SKM-1 treated with dmso at 0.1 percent for 144 hours (cell line): ENCODE measurements at regions not wholly inside any gene's neighbourhood (a gene's known extent, or its start where the extent isn't known, plus 50 kb on each side); places are given as distances from the start of the nearest gene placed in this dataset.

Experiments used
- DNase-seq: peaks from one replicate; lab custom pipeline; 2025; ENCODE audit not compliant: unreplicated experiment; lab: John Stamatoyannopoulos, UW

DNA sequence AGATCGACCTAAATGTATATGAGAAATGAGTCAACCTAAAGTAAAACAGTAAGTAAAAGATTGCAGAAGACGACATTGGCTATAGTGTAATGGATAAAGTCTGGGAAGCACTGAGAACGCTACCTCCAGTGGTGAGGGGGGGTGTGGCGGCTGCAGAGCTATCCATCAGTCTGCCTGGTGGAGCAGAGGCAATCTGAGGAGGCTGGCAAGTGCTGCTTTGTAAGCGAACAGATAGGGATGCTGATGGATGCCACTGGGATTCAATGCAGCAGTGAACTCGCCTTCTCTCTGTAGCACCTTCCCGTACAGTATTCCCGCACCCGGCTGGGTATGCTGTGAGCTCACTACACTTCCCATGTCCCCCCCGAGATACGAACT, 261.5 kb downstream of the NSG2 start:
- no peak for DNase-seq

DNA sequence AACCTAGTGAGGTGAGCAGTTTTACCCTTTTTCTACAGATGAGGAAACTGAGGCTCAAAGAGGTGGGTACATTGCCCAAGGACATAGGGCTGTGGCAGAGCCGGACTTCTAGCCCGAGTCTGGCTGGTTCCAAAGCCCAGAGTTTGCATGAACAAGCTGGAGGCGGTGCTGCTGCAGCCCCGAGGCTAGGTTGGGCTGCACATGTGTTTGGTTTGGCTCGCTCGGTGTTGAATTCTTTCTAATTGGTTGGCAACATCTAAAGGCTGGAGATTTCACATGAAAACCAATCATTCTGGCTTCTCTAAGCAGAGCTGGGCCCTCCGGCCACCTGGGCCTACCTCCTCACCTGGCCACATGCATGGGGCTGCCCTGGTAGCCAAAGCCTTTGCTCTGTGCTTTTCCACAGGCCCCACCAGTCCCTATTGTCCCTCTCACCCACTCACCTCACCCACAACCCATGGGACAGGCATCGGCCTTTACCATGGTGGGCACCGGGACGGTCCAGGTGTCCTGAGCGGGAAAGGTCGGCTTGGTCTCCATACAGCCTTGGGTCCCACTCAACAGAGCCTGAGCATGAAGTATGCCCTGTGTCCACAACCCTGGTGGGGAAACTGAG, 262.3 kb downstream of the NSG2 start:
- DNase-seq: no peak

- no peak for DNase-seq
Measured at GRCh38 chr5:174309131-174309795, 263.8 kb downstream of the NSG2 start.

DNA sequence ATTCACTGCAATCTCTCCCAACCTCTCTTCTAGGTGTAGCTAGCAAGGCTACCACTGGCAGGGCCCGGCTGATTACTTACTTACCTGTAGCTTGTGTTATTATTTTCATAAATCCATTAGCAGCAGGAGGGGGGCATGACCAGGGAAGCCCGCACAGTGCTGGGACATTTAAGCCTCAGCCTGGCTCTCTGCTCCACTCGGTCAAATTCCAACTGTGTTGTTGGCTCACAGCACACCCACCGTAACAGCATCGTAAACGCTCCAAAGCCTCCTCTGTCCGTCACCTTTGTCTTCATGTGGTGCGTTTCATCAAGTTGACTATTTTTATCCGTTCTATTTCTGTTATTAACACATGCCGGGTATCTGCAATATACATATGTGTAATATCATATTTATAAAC, 264.7 kb downstream of the NSG2 start:
- DNase-seq: no peak

- no peak for DNase-seq
Measured at GRCh38 chr5:174310706-174311105, 265.2 kb downstream of the NSG2 start.

GRCh38 chr5:174311121-174311520, 265.6 kb downstream of the NSG2 start:
- DNase-seq: no peak

DNA sequence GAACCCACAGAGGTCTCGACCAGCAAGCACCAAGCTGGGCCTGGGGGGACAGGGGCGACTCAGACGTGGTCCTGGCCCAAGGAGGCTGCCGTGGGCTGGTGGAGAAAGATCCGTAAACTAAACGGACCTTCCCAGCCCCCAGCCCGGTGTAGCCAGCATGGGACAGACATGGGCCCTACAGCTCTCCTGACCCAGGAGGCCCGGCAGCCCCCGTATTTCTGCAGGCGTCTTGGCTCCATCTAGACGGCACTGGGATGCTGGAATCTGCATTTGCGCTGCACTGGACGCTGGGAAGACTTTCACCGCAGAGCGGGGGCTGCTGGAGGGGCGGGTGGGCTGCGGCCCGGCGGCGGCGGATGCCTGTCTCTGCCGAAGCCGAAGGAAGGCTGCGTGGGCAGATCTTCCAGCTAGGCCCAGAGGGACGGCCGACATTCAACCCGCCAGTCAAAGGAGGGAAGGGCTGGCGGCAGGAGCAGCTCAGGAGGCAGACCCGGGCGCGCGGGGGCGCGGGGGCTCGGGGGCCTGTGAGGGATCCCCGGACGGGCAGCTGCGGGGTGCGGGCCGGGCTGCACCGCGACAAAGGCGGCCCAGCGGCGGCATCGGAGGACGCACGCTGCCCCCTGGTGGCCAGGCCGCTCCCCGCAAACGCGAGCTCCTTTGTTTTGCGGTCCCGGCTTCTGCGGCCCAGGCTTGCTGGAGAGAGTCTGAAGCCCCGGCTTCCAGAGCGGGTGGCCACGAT, 266.2 kb downstream of the NSG2 start:
- peak; percentile 25 for DNase-seq

GRCh38 chr5:174312270-174312617, 266.7 kb downstream of the NSG2 start:
- DNase-seq: no peak

GRCh38 chr5:174312641-174313040, 267.1 kb downstream of the NSG2 start:
- no peak for DNase-seq

DNA sequence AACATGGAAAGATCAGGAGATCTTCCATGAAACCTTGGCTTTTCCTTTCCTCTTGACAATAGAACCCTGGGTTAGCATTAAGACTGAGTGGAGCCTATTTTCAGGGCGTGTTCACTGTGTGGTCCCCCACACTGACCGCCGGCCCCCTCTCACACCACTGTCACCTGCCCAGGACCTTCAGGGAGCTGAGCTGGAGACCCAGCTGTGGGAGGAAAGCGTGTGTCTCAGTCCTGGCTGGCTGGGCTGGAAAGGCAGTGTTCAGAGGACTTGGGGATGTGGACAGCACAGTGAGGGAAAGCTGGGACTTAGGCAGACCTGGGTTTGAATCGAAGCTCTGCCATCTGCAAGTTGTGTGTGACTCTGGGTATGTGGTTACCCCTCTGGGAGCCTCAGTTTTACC, 268.1 kb downstream of the NSG2 start:
- no peak for DNase-seq

GRCh38 chr5:174314261-174314660, 268.8 kb downstream of the NSG2 start:
- DNase-seq: no peak

- no peak for DNase-seq
Measured at GRCh38 chr5:174315471-174315870, 270.0 kb downstream of the NSG2 start.

GRCh38 chr5:174315871-174316270, 270.4 kb downstream of the NSG2 start:
- DNase-seq: no peak

- no peak for DNase-seq
Measured at GRCh38 chr5:174316326-174316725, 270.8 kb downstream of the NSG2 start.

DNA sequence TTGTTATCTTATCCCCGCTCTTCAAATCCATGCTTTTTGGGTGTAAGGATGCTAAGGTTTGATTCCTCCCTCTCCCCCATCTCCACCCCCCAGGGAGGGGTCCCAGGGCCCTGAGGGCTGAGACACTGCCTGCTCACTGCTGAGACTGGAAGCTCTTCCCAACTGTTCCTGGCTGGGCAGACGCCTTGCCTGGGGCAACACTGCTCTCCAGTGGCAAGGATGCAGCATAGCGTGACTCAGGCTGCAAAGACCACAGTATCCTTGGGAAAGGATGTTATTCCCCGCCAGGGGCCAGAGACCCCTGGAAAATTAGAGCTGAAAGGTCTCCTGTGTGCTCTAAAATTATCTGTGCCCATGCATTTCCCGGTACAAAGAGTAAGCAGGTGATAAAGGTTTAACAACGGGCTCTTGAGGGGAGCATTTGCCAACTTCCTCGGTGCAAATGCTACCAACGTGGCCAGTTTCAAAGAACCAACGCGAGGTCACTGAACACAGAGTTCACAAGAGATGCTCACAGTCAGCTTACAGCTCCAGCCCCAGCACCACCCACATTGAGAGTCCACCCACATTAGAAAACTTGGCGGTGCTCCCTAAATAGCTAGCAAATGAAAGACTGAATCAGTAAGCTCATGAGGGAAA, 271.9 kb downstream of the NSG2 start:
- DNase-seq: no peak

DNA sequence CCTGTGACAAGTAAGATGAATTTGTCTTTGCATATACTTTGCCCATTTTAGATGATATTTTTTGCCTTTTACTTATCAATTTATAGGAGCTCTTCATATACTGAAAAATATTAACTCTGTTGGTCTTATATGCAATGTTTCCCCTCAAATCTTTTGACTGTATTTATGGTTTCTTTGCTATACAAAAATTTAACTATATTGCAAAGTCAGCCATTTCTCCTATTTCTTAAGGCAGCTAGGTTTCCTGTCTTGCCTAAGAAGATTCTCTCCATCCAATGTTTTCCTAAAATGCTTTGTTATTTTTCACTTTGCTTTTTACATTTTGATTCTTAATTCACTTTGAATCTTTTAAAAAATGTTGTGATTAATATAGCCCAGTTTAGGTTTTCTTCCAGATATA, 273.1 kb downstream of the NSG2 start:
- DNase-seq: no peak

GRCh38 chr5:174319551-174319950, 274.0 kb downstream of the NSG2 start:
- DNase-seq: no peak

DNA sequence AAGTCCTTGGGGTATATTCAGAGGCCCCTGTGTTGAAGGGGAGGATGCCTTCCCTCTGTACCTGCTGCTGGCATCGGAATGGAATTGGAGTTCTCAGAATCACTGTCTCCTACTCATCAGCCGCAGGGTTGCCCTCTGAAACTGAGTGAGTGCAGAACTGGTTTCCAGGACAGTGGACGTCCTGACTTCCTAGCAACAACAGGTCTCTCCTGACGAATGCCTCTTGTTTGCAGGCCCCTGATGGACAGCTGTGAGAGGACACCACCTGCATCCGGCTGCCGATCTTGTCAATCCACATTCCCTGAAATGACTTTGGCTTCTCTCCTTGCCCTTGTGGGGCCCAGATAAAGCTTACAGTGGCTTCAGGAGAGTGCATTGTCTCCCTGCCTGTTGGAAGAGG, 274.5 kb downstream of the NSG2 start:
- no peak for DNase-seq

GRCh38 chr5:174323878-174324281, 278.4 kb downstream of the NSG2 start:
- DNase-seq: no peak

DNA sequence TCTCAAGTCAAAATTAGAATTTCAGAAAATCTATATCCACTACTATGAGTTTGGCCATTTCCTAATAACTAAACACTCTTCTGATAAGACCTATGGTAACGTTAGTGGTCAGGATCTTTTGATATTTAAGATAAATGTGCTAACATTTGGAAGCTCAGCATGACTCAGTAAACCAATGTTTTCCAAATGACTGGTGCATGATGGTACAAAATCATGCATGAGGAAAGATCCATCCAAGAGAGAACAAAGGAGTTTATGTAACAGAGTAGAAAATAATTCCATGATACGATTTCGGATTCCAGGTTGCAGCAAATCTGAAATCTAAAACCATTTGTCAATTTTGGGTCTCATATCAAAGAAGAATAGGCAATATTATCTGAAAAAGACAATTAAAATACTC, 279.2 kb downstream of the NSG2 start:
- no peak for DNase-seq

GRCh38 chr5:174325431-174325830, 279.9 kb downstream of the NSG2 start:
- DNase-seq: no peak

DNA sequence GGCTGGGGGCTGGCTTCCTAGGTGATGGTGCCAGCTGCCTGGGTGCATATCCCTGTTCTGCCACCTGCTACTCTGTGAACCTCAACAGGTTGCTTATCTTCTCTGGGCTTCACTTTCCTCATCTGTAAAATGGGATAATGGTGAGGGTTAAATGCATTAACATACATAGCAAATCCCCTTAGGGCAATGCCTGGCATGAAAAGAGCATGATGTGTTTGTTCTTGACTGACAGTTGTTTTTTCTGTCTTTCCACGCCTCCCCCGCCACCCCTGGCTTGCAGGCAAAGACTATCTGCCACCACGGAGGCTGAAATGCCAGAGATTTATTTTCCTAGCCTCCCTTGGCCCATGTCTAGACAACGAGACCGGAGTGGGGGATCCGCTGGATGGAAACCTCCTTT, 280.5 kb downstream of the NSG2 start:
- no peak for DNase-seq
